Coronary artery (tissue), 2 donors: ENCODE measurements at regions not wholly inside any gene's neighbourhood (a gene's known extent, or its start where the extent isn't known, plus 50 kb on each side); places are given as distances from the start of the nearest gene placed in this dataset.

Source experiments
- DNase-seq: peaks from one replicate; pipeline ENCODE4 v3.0.0-alpha.2; 2017; ENCODE audit warnings: low spot score
- H3K27ac ChIP-seq, 2 donors: fragments of 200-600 bp; sonication (generic); one replicate each; pipeline ENCODE4 v1.5.1; 2016 to 2019
- H3K4me3 ChIP-seq: fragments of 200-600 bp; sonication (generic); 2 replicates; pipeline ENCODE4 v1.5.1; 2016; ENCODE audit warnings: mild to moderate bottlenecking, moderate library complexity
- CTCF ChIP-seq: fragments of 200-600 bp; sonication (generic); IDR thresholded peaks from one replicate; pipeline ENCODE4 v1.5.1; 2019; ENCODE audit warnings: antibody characterized with exemption

GRCh38 chr14:94701861-94702370, 68.0 kb downstream of the GSC start:
- TF ChIP-seq CTCF, result no peak
- Histone ChIP-seq H3K4me3 (no peak overlapping the region), H3K27ac (no peak overlapping the region)
- no peak for DNase-seq

DNA sequence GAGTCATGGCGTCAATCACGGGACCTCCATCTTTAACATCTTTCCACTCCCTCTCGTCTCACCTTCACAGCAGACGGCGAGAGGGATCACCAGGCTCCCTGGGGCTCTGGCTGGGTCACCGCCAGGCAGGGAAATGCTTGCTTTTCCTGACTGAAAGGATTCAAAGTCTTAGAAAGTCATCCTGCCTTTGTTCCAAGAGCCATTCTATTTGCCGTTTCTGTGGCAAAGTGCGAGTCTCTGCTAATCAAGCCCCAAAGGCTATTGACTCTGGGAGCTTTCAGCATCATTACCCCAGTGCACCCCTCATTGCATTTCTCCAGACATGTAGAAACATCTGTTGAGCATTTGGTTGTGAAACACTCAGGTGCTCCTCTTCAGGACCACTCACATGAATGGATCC, 69.6 kb downstream of the GSC start:
- H3K4me3 ChIP-seq, result no peak overlapping the region
- no peak for DNase-seq
- no peak overlapping the region for H3K27ac ChIP-seq
- no peak for TF ChIP-seq CTCF

DNA sequence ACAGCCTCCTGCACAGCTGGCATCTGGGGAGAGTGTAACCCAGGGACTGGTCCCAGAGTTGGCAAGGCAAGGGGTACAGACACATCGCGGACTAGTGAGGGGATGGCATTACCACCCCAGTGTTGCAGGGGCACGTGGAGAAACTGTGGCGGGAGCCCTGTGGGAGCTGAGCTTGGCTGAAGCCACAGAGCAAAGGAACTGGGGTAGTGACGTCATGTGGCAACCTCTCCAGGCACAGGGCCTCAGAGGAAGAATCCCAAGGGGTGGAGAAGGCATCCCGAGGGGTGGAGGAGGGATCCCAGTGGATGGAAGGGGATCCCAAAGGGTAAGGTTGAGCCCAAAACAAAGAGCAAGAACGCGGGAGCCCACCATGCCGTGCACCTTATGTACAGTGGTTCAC, 70.1 kb downstream of the GSC start:
- DNase-seq, result no peak
- no peak for TF ChIP-seq CTCF
- no peak overlapping the region for H3K27ac ChIP-seq
- H3K4me3 ChIP-seq, result no peak overlapping the region

- no peak overlapping the region for H3K27ac ChIP-seq
- no peak for TF ChIP-seq CTCF
- DNase-seq, result no peak
- H3K4me3 ChIP-seq, result no peak overlapping the region
Observed at GRCh38 chr14:94697773-94698556, 71.9 kb downstream of the GSC start.

- TF ChIP-seq CTCF, result no peak
- Histone ChIP-seq H3K4me3 (no peak overlapping the region), H3K27ac (no peak overlapping the region)
- no peak for DNase-seq
Observed at GRCh38 chr14:94696518-94696917, 73.4 kb downstream of the GSC start.

DNA sequence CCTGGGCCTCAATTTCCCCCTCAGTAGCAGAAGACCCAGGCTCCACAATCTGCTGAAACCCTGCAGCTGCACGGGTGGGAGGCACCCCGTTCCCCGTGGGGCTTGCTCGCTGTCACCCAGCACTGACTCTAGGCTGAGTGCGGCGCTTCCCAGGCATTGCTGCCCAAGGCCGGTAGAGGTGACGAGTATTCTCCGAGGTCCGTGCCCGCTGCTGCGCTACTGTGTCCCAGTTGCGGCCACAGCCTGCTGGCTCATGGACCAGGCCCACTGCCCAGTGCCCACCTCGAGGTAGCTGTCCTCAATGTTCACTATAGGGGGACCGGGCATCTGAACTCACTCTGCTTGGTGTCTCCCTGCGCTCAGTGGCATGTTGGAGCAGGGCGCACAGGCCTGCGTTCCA, 74.7 kb downstream of the GSC start:
- no peak for TF ChIP-seq CTCF
- Histone ChIP-seq H3K27ac (no peak overlapping the region), H3K4me3 (no peak overlapping the region)
- DNase-seq, result no peak

DNA sequence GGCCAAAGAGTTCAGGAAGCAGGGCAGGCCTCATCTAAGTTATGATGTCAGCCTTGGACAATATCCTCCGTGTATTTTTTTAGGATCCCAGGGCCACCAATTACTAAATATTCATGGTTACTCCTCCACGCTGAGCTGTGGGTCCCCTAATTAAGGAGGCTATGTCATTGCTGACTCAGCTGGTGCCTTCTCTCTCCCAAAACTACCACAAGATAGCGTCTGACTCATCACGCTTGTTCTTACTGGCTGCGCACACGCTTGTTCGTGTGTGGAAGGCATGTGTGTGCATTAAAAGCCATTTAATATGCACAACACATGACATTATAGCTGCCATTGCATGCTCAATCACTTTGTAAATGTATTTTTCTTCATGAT, 78.3 kb downstream of the GSC start:
- no peak overlapping the region for H3K4me3 ChIP-seq
- TF ChIP-seq CTCF, result no peak
- H3K27ac ChIP-seq, result no peak overlapping the region
- no peak for DNase-seq
